Colon (tissue), 2 donors: ENCODE measurements at regions not wholly inside any gene's neighbourhood (a gene's known extent, or its start where the extent isn't known, plus 50 kb on each side); places are given as distances from the start of the nearest gene placed in this dataset.

Experiments
- FAIRE-seq: peaks from 2 replicates; lab custom pipeline; 2012; peaks lifted over from hg19 to GRCh38; lab: Jason Lieb, UNC
- donor health status: control.
- donor health status: control.

DNA sequence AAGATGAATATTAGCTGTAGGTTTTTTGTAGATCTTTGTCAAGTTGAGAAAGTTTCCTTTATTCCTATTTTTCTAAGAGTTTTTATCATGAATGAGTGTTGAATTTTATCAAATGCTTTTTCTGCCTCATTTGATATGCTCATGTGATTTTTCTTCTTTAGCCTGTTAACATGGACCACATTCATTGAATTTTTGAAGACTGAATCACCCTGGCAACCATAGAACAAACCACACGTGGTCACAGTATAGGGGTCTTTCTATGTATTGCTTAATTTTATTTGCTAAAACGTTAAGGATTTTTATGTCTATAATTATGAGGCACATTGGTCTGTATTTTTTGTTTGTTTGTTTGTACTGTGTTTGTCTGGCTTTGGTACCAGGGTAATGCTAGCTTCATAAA is 201.7 kb upstream of the CWC22 start:
- no peak for FAIRE-seq

DNA sequence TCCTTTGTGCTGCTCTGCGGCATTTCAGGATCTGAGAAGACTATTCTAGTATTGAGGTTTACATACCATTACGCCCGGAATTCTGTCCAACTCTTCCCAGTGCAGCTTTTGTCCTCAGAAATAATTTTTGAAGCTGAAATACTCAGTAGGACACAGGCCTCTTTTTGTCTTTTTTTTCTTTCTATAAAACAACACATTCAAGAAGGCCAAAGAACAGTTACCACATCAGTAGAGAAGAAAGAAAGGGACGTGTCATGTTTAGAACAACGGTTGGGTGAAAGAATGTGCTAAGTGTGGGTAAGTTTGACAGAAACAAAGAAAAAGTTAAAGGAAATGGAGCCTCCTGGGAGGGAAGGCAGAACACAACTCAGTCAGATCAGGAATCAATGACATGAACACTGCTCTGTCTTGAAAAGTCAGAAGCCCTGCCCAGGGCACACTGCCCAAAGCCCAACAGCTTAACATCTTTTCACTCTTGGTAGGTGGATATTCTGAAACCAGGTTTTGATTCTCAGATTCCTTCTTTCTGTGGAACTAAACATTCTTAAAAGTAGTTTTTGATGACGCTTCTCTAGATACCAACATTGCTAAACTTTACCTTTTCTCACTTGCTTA is 198.6 kb upstream of the CWC22 start:
- no peak for FAIRE-seq

- FAIRE-seq, result no peak
Measured at GRCh38 chr2:180203972-180204371, 196.9 kb upstream of the CWC22 start.

DNA sequence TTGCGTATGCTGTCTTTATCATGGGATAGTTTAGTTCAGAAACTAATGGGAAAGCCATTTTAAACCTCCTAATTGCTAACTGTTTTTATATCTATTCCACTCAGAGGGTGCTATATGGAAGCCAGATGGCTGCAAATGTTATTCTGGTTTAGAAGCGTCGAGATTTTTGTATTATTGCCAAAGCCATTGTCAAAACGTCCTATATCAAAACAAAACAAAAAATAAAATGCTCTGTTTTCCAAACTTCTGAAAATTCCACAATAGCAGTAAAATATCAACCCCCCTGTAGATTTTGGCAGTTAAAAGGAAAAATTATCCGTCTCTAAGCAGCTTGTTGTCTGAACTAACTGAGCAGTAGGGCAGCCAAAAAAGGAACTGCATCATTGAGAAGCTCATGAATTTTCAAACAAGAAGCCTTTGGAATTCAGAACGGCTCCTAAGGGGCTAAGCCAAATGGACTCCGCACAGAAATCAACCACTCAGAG is 195.4 kb upstream of the CWC22 start:
- FAIRE-seq, result no peak

GRCh38 chr2:180196419-180196977 is 189.4 kb upstream of the CWC22 start:
- FAIRE-seq, result no peak

DNA sequence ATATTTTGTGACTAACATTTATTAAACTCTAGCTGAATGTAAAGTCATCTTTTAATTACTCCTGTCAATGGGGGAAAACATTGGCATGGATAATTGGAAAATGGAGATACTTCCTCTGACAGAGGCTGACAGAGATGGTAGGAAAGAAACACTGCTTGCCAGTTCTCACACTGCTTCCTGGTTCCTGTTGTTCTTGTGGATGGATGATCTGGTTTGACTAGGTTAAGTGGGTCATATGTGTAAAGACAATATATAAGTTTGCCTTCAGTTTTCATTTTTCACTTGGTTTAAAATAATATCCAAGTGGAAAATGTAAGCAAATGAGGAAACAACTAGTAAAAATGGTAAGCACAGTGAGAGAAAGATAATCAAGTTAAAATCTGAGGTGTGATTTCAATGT is 188.8 kb upstream of the CWC22 start:
- FAIRE-seq, result no peak

- no peak for FAIRE-seq
Measured at GRCh38 chr2:180191432-180192124, 184.5 kb upstream of the CWC22 start.

DNA sequence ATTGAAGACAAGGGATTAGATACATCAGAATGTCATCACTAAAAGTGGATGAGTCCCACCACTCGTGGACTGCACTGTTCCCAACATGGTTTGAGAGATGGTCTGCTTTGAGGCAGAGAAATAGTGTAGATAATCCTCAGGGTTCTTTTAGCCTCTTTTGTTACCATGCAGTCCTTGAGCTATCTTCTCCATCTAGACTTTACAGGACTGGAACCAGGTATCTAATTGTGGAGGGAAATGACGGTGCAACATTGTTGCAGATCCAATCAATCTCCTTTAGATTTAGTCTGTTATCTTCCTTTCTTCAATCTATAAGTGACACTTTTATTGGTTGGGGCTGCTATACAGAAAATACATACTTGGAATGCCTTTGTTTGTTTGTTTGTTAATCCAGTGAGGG is 183.8 kb upstream of the CWC22 start:
- no peak for FAIRE-seq

- FAIRE-seq, result no peak
Measured at GRCh38 chr2:180187611-180188010, 180.5 kb upstream of the CWC22 start.

DNA sequence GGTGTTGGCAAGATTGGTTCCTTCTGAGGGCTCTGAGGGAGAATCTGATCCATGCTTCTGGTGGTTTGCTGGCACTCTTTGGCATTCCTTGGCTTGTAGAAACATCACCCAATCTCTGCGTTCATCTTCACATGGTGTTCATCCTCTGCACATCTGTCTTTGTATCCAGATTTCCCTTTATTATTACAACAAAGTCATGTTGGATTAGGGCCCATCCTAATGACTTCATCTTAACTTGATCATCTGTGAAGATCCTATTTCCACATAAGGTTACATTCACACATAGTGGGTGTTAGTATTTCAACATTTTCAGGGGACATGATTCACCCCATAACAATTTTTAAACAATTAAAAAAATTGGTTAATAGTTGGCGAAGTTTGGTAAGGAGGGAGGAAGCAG is 177.4 kb upstream of the CWC22 start:
- no peak for FAIRE-seq

- FAIRE-seq, result no peak
Measured at GRCh38 chr2:180180511-180180910, 173.4 kb upstream of the CWC22 start.

- no peak for FAIRE-seq
Measured at GRCh38 chr2:180177534-180177933, 170.4 kb upstream of the CWC22 start.

GRCh38 chr2:180175736-180176135 is 168.6 kb upstream of the CWC22 start:
- no peak for FAIRE-seq

- no peak for FAIRE-seq
Measured at GRCh38 chr2:180174580-180174979, 167.5 kb upstream of the CWC22 start.

GRCh38 chr2:180169474-180169873 is 162.4 kb upstream of the CWC22 start:
- FAIRE-seq, result no peak

DNA sequence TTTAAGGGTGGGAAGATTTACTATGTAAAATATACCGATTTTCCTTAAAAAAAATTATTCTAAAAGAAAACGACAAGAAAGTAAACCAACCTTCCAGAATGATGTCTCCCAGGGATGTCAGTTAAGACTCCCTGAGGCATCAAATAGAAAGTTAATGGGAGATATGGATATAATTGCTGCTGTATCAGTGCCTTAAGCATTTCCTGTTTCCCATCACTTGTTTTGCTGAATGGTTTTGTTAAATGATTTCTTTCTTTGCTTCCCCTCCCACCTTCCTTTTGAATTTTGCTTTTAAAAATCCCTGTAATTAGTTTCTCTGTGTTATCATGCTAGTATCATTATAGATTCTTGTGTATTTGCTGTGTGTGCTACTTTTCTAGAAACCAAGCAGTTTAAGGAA is 154.3 kb upstream of the CWC22 start:
- FAIRE-seq, result no peak

DNA sequence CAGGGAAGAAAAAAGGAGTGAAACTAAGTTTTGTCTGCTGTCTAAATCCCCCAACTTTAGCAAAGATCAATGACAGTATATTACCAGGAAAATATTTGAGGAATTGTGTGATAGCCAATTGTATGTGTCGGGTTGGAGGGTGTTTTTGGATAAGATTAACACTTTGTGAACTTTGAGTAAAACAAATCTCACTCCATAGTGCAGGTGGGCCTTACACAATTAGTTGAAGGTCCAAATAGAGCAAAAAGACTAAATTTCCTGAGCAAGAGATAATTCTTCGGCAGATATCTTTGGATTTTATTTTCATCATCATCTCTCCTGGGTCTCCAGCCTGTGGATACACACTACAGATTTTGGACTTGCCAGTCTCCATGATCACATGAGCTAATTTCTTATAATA is 152.8 kb upstream of the CWC22 start:
- no peak for FAIRE-seq

DNA sequence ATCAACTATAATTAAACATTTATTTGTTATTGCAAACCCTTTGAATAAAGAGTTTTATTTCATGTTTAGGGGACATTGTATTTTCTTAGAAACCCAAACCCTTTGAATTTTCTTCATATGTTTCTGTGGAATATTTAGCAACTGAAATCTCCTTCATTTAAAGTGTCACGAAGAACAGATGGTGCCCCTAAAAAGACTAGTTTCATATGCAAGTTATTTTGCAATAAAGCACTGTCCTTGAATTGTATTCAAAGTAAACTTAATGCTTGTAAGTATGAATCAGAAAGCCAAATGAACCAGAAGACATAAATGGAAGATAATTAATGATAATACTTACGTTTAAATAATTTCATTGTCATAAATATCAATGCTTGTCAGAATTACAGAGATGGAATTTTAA is 151.9 kb upstream of the CWC22 start:
- FAIRE-seq, result no peak

- FAIRE-seq, result no peak
Measured at GRCh38 chr2:180156651-180157050, 149.6 kb upstream of the CWC22 start.

DNA sequence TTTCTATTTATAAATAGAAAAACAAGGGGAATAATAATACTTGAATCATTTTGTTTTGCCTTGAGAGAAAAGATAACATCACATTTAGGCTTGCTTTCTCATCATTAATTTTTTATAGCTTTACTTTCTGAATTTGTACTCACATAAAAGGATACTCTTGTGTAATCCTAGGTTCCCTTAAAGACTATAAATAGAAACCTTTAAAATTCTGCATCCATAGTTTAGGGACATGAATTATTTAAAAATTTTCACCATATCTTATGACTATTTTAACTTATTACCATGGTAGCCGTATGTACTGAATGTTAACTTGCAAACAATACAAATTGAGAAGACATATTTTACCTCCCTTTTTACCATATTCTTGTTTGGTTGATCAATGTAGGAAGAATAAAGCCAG is 143.5 kb upstream of the CWC22 start:
- FAIRE-seq, result no peak

DNA sequence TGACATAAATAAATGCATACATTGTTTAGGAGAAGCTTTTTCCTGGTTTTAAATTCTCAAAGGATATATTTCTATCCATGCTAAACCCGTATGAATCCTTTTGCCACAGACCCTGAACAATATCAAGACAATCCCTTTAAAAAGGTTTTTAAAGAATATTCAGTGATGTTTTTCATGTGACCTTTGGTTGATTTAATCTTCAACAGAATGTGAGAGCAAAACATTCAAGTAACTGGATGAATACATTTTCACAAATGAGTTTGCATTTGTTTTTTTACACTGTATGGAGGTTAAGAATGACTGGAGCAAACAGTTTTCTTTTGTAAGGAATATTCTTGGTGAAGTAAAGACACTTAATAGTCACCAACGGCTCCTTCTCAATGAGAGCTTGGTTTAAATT is 139.4 kb upstream of the CWC22 start:
- no peak for FAIRE-seq

DNA sequence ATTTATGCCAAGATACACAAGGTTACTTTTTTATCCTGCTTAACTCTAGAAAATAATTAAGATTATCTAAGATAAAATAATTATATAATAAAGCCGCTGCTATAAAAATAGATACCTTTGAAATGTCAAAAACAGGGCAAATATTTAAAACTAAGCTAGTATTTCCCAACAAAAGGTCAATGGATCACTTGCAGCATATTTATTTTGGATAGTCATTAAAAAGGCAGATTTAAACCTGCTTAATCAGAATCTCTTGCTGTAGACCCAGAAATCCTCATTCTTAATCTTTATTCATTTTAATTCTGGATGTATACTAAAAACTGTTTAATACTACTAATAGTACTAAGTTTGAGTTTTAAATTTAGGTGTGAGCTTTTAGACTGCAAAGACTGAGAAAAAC is 139.0 kb upstream of the CWC22 start:
- no peak for FAIRE-seq

DNA sequence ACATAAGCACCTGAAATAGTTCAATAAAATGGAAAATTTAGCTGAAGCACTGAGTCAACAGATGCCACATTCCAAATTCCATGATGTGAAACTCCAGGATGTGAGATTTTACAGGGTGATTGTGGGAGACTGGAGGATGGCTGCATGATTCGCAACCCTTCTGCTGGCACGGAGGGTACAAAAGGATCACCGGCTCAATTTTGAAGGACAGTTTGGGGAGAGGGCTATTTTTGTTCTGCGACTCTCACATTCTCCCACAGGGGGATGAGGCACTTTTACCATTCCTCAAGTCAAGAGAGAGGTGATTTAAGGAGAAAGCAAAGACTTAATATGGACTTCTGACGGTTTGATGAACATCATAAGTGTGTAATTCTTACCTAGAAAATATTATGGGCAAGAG is 138.1 kb upstream of the CWC22 start:
- FAIRE-seq, result no peak

GRCh38 chr2:180144338-180144813 is 137.3 kb upstream of the CWC22 start:
- no peak for FAIRE-seq
